ENCODE measurements at regions not wholly inside any gene's neighbourhood (a gene's known extent, or its start where the extent isn't known, plus 50 kb on each side); places are given as distances from the start of the nearest gene placed in this dataset.

GRCh38 chr11:131118247-131118646, 202.0 kb upstream of the SNX19 start:
- Histone ChIP-seq H3K36me3 (ENCODE audit: control insufficient read depth in 2 of 2, insufficient read depth in 1 of 2, low read length in 2 of 2) (no peaks in the 10 kb centered on the region), H3K27ac (ENCODE audit: extremely low read depth, low read depth, low read length) (no peak overlapping the region), H3K4me3 (ENCODE audit: low read depth, low read length) (no peak overlapping the region), H3K4me1 (ENCODE audit: control insufficient read depth, insufficient read depth, low read length) (no peaks in the 10 kb centered on the region), H3K9me3 (ENCODE audit: control insufficient read depth, insufficient read depth, low read depth, low read length) (no peaks in the 10 kb centered on the region)
- ChIA-PET POLR2A (no interaction called here), CTCF (no interaction called here)
- TF ChIP-seq GLI4 (tag by site-specific recombination; IDR thresholded peaks at IDR 0.05) (no peak), ZNF645 (tag by site-specific recombination; IDR thresholded peaks at IDR 0.05) (no peak), CTCF (tag by site-specific recombination; IDR thresholded peaks at IDR 0.05) (no peak), ZNF114 (tag by site-specific recombination; IDR thresholded peaks at IDR 0.05) (no peak), ZNF18 (tag by site-specific recombination; IDR thresholded peaks at IDR 0.05) (no peak), EGR2 (tag by site-specific recombination; IDR thresholded peaks at IDR 0.05; ENCODE audit: low read depth) (no peak), ZNF629 (tag by site-specific recombination; IDR thresholded peaks at IDR 0.05) (no peak), ZNF513 (tag by site-specific recombination; IDR thresholded peaks at IDR 0.05) (no peak), ZNF704 (tag by site-specific recombination; IDR thresholded peaks at IDR 0.05) (no peak), KLF9 (tag by site-specific recombination; IDR thresholded peaks at IDR 0.05; ENCODE audit: low read depth) (no peak), ZBTB26 (tag by site-specific recombination; optimal IDR thresholded peaks at IDR 0.05) (no peak), ZNF623 (tag by site-specific recombination; IDR thresholded peaks at IDR 0.05) (no peak)

- Histone ChIP-seq H3K9me3 (ENCODE audit: control insufficient read depth, insufficient read depth, low read depth, low read length) (no peaks in the 10 kb centered on the region), H3K27ac (ENCODE audit: extremely low read depth, low read depth, low read length) (no peak overlapping the region), H3K4me1 (ENCODE audit: control insufficient read depth, insufficient read depth, low read length) (no peaks in the 10 kb centered on the region), H3K36me3 (ENCODE audit: control insufficient read depth in 2 of 2, insufficient read depth in 1 of 2, low read length in 2 of 2) (no peaks in the 10 kb centered on the region), H3K4me3 (ENCODE audit: low read depth, low read length) (no peak overlapping the region)
- ChIA-PET POLR2A (no interaction called here), CTCF (no interaction called here)
- TF ChIP-seq KLF10 (tag by site-specific recombination; IDR thresholded peaks at IDR 0.05) (no peak), ZNF404 (tag by site-specific recombination; IDR thresholded peaks at IDR 0.05) (no peak), ZNF510 (tag by site-specific recombination; IDR thresholded peaks at IDR 0.05; ENCODE audit: insufficient replicate concordance) (no peak), HIC1 (tag by site-specific recombination; IDR thresholded peaks at IDR 0.05) (no peak), ZNF488 (tag by site-specific recombination; IDR thresholded peaks at IDR 0.05) (no peak), SP3 (tag by site-specific recombination; IDR thresholded peaks at IDR 0.05) (no peak), GFI1B (tag by site-specific recombination; IDR thresholded peaks at IDR 0.05) (no peak)
These were observed 205.4 kb upstream of the SNX19 start for GRCh38 chr11:131121426-131122333.

All from HEK293 (cell line).